ENCODE measurements at regions not wholly inside any gene's neighbourhood (a gene's known extent, or its start where the extent isn't known, plus 50 kb on each side); places are given as distances from the start of the nearest gene placed in this dataset.

DNA sequence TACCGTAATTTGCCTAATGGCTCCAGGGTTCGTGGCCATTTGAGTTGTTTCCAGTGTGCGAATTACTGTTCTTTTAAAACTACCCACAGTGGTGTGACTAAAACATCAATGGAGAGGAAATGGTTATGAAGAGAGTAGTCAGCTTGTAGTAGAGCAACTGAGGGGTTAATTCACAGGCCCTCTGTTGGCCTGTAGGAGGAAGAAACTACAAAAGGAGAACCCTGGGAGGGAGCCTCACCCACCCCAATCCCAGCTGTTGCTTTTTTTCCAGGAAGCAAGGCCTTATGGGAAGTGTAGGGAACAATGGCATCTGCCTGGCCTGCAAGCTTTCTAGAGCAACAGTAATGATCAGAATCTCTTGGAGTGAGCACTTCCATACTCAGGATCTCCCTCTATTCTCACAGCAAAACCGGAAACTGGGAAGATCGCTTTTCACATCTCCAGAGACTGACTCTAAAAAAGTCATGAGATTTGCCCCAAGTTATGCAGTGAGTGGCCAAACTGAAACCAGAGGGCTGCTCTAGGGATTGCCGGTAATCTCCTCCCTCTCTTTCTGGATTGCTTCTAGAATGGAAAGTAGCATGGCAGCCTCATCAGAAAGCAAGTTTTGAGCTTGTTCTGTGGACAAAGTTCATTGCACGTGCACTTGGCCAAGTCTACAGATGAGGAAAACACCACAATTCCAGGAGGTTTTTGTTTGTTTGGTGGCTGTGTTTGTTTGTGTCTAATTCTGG lies 125.3 kb upstream of the PWP1 start:
- no peak for DNase-seq

DNA sequence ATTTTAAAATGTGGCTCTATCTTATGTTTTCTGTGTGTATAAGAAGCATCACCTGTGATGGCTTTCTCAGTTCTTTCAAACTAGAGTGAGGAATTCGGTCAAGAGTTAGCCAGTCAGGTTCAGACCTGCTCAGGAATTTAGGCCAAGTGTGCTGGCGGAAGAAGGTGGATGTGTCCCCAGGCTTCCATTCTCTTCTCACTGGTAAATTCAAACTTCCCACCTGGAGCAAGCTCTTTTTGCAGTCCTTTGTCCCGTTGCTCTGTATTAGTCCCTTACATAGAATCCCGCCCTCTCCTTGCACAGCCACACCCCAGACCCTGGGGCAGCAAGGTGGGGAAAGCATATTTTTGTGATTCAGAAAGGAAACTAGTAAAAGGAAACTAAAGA lies 124.7 kb upstream of the PWP1 start:
- no peak for DNase-seq

GRCh38 chr12:107564946-107565345 lies 120.7 kb upstream of the PWP1 start:
- DNase-seq, result peak in 1 of 5 experiments; percentile 8

DNA sequence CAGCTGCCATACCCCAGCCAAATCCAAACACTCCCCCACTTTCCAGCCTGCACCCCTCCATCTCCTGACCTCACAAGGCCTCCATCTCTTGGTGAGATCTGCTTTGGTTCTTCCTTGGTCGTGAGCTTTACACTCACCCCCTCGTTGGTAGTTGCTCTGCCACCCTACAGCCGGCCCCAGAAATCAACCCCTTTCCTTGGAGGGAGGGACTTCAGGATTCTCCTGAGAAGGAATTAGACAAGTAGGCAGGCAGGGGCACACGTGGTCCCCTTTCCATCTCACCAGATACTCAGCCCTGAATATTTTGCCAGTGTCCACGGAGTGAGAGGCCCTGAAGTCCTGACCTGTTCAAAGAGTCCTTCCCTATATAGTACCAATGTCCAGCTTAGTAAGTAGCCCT lies 120.0 kb upstream of the PWP1 start:
- no peak for DNase-seq

GRCh38 chr12:107567876-107568619 lies 117.6 kb upstream of the PWP1 start:
- no peak for DNase-seq

GRCh38 chr12:107568718-107569117 lies 116.9 kb upstream of the PWP1 start:
- no peak for DNase-seq

DNA sequence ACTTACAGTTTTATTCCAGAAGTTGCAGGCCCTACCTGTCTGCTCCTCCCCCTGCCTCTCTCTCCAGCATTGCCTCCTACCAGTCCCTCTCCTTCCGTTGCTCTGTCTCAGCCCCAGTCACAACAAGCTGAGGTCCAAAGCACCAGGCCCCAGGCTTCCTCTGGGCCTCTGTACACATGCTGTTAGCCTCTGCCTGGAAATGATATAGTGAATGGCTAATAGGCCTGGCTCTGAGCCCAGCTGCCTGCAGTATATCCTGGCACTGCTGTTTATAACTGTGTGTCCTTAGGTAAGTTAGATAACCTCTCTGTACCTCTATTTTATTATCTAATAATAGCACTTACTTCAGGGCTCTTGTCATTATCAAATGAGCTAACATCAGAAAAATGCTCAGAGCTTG lies 114.9 kb upstream of the PWP1 start:
- DNase-seq, result no peak

DNA sequence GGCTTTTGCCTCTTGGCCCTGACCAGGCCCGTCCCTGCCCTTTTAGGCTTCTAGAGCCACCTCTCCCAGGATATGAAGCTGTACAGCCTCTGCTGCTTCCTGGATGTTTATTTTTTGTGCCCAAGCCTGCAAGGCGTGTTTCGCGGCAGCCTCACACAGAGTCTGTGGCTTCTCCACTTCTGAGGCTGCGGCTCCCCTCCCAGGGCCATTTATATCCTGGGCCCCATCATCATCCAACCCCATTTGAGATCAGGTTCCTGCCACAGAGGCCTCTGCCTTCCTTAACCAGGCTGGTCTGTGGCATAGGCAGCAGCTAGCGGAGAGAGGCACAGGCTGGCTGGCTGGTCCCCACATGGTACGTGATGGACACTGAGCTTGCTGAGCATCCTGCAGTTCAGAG lies 114.1 kb upstream of the PWP1 start:
- no peak for DNase-seq

DNA sequence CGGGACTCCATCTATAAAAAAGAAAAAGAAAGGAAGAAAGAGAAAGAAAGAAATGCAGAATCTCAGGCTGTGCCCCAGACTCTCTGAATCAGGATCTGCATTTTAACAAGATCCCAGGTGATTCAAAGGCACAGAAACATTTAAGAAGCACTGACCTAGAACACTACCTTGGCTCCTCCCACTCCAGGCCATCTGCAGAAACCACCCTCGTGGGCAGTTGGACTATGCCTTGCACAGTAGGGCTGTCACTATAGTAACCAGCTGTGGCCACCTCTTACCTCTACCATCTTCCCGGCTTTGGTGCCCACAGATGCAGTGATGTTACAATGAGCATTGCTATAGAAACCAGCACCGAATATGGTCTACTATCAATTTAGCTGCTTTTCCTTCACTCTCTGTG lies 110.9 kb upstream of the PWP1 start:
- no peak for DNase-seq

DNA sequence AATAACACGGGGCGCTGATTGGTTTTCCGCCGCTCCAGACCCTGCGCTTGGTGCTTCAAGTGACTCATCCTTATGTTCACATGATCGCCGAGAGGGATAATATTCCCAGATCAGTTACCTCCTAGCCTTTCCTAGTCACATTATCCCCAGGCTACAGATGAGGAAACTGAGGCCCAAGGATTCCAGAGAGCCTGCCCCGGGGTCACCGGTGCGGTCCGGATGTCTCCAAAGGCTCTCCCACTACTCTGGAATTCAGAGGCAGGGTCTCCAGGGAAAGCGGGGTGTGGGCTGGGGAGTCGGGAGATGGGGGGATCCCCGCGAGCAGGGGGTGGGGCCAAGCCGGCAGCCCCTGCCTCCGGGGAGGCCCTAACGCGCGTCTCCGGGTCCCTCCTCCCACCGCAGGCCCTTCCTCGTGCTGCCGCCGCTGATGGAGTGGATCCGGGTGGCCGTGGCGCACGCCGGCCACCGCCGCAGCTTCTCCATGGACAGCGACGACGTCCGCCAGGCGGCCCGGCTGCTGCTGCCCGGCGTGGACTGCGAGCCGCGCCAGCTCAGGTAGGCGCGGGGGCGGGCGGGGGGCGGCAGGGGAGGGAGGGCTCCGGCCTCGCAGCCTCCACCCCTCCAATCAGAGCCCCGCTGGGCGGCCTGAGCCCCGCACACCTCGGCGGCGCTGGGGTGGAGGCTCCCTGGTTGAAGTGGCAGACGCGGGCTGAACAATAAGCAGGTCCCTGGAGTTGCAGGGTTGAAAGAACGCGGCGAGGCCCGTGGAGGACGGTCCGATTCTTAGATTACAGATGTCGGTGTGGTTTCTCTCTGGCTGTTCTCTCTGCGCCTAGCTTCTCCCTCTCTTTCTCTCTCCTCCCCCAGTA lies 104.6 kb upstream of the PWP1 start:
- DNase-seq, result no peak

GRCh38 chr12:107581619-107582015 lies 104.0 kb upstream of the PWP1 start:
- DNase-seq, result no peak

GRCh38 chr12:107583551-107583950 lies 102.0 kb upstream of the PWP1 start:
- DNase-seq, result no peak

DNA sequence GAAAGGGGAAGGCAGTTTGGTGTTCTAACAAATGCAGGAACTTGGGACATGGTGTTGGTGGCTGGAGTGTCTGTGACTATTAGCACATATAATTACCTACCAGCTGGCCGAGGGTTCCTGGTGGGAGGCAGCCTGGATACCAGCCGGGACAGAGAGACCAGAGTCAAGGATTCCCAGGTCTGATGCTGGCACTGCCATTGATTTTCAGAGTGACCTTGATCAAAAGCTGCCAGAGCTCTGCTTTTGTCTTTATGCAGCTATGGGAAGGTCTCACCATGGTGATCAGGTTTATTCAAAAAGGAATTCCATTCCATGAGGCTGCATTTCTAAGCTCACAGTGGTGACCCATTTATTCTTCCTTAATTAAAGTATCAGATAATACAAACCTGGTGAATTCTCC lies 101.0 kb upstream of the PWP1 start:
- no peak for DNase-seq

GRCh38 chr12:107586256-107586970 lies 99.2 kb upstream of the PWP1 start:
- no peak for DNase-seq

GRCh38 chr12:107590413-107590812 lies 95.2 kb upstream of the PWP1 start:
- DNase-seq, result no peak

GRCh38 chr12:107590814-107591375 lies 94.7 kb upstream of the PWP1 start:
- DNase-seq, result no peak

GRCh38 chr12:107593713-107594381 lies 91.8 kb upstream of the PWP1 start:
- peak in 1 of 5 experiments; percentile 2 for DNase-seq

DNA sequence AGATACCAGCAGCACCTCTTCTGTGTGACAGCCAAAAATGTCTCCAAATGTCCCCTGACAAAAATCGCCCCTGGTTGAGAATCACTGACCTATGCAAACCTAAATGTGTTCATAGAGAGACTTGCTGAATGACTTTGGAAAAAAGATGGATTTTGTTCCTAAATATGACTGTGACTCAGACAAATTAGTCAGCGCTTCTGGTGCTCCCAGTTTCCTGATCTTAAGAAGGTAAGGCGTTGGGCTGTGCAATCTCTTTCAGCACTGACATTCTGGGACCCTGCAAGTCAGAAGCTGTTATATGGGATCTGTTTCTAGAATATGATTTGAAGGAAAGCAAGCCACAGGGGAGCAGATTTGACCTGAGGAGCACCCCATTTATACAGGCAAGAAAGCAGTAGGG lies 90.6 kb upstream of the PWP1 start:
- no peak for DNase-seq

GRCh38 chr12:107597695-107598410 lies 87.7 kb upstream of the PWP1 start:
- no peak for DNase-seq

GRCh38 chr12:107598906-107599305 lies 86.7 kb upstream of the PWP1 start:
- no peak for DNase-seq

DNA sequence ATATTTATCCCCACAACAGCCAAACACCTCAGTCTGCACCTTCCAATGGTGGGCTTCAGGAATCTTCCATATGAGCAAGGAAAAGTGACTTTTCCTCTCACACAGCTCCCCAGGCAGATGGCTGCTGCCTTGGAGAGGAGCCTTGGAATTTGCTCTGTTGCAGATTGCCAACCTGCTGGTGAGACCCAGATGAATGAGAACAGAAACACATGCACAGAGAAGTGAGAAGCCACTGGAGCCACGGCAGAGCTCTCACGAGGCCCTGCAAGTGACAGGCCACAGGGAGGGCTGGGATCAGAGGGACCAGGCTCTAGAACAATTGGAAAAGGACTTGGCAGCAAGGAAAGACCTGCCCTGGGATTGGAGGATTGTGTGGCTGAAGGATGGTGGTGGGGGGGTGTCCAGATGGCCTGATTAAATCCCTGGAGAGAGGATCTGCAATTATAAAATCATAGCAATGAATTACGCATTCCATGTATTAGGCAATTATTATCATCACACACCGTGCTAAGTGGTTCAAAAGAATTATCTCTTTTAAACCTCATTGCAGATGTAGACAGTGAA lies 84.9 kb upstream of the PWP1 start:
- DNase-seq, result no peak
